C1 segment of cervical spinal cord (tissue), 14 donors: ENCODE measurements at regions not wholly inside any gene's neighbourhood (a gene's known extent, or its start where the extent isn't known, plus 50 kb on each side); places are given as distances from the start of the nearest gene placed in this dataset.
"Not testable (repeated sequence)": the region's sequence is repeated elsewhere in the genome, so short reads cannot be mapped to it uniquely, and the experiment has no call there.

ENCODE experiments used
- DNase-seq, 14 donors: peaks; one replicate each; lab custom pipeline; 2025; lab: John Stamatoyannopoulos, UW

- no peak for DNase-seq
These were observed 256.8 kb upstream of the GRIN3A start for GRCh38 chr9:101995231-101995630.

- DNase-seq = no peak
These were observed 255.3 kb upstream of the GRIN3A start for GRCh38 chr9:101993771-101994170.

- no peak for DNase-seq
These were observed 253.5 kb upstream of the GRIN3A start for GRCh38 chr9:101991926-101992325.

GRCh38 chr9:101977614-101978210 lies 239.3 kb upstream of the GRIN3A start:
- no peak for DNase-seq

- DNase-seq = no peak
These were observed 232.2 kb upstream of the GRIN3A start for GRCh38 chr9:101970609-101971008.

- DNase-seq = no peak
These were observed 229.9 kb upstream of the GRIN3A start for GRCh38 chr9:101968392-101968791.

- no peak for DNase-seq
These were observed 228.2 kb upstream of the GRIN3A start for GRCh38 chr9:101966691-101967090.

GRCh38 chr9:101957705-101958104 lies 219.3 kb upstream of the GRIN3A start:
- no peak for DNase-seq

- no peak for DNase-seq
These were observed 213.2 kb upstream of the GRIN3A start for GRCh38 chr9:101951598-101951997.

GRCh38 chr9:101931756-101932155 lies 193.3 kb upstream of the GRIN3A start:
- DNase-seq = no peak

GRCh38 chr9:101930783-101931182 lies 192.3 kb upstream of the GRIN3A start:
- no peak for DNase-seq

- no peak for DNase-seq
These were observed 187.1 kb upstream of the GRIN3A start for GRCh38 chr9:101925498-101925897.

GRCh38 chr9:101923451-101923850 lies 185.0 kb upstream of the GRIN3A start:
- DNase-seq = no peak

- not testable (repeated sequence) for DNase-seq
These were observed 178.5 kb upstream of the GRIN3A start for GRCh38 chr9:101916948-101917347.

- no peak for DNase-seq
These were observed 177.0 kb upstream of the GRIN3A start for GRCh38 chr9:101915482-101915881.

GRCh38 chr9:101912698-101913097 lies 174.3 kb upstream of the GRIN3A start:
- DNase-seq = no peak

GRCh38 chr9:101907466-101907865 lies 169.0 kb upstream of the GRIN3A start:
- no peak for DNase-seq

GRCh38 chr9:101904845-101905244 lies 166.4 kb upstream of the GRIN3A start:
- no peak for DNase-seq

GRCh38 chr9:101902051-101902450 lies 163.6 kb upstream of the GRIN3A start:
- DNase-seq = no peak

- DNase-seq = no peak
These were observed 158.7 kb upstream of the GRIN3A start for GRCh38 chr9:101897196-101897595.

GRCh38 chr9:101893661-101894646 lies 155.5 kb upstream of the GRIN3A start:
- no peak for DNase-seq

- no peak for DNase-seq
These were observed 143.1 kb upstream of the GRIN3A start for GRCh38 chr9:101881508-101881907.

GRCh38 chr9:101880846-101881245 lies 142.4 kb upstream of the GRIN3A start:
- no peak for DNase-seq
